CD4-positive, alpha-beta T cell (primary cell): ENCODE measurements at regions not wholly inside any gene's neighbourhood (a gene's known extent, or its start where the extent isn't known, plus 50 kb on each side); places are given as distances from the start of the nearest gene placed in this dataset.

Source experiments
- ATAC-seq: fragments of 200-7000 bp; cut with Tn5 transposase; one replicate; pipeline ENCODE4 v1.10.0; 2022; ENCODE audit warnings: mild to moderate bottlenecking; ENCODE audit not compliant: poor library complexity
- CTCF ChIA-PET: fragments of 350-600 bp; sonication (Branson Sonifier 250); formaldehyde crosslinking; loops from one replicate; lab custom pipeline; 2021; ENCODE audit warnings: antibody characterized with exemption, inconsistent platforms; lab: Charles Lee
- POLR2A ChIA-PET: fragments of 350-600 bp; sonication (Branson Sonifier 250); formaldehyde crosslinking; loops from one replicate; lab custom pipeline; 2021; ENCODE audit warnings: antibody characterized with exemption, inconsistent platforms; lab: Charles Lee
- DNase-seq, 14 experiments: peaks; one replicate each; pipeline ENCODE4 v3.0.0-alpha.2; 2013 to 2020; ENCODE audit warnings: mixed read lengths in 2 of 14
- H3K27ac ChIP-seq, 2 donors: one replicate each; pipeline versions ENCODE4 v1.5.1 to v1.7.0; 2013; ENCODE audit warnings: low read length in 2 of 2, low read depth in 1 of 2, mild to moderate bottlenecking in 1 of 2
- H3K27me3 ChIP-seq, 2 experiments: 1 replicate in 1 of 2; 2 replicates in 1 of 2; pipeline versions ENCODE4 v1.6.1 to v1.7.0; 2013; ENCODE audit warnings: low read length in 2 of 2, control low read depth in 1 of 2, mild to moderate bottlenecking in 1 of 2, moderate library complexity in 1 of 2; ENCODE audit not compliant: insufficient read depth in 2 of 2, control insufficient read depth in 1 of 2
- H3K36me3 ChIP-seq: one replicate; pipeline ENCODE4 v1.6.1; 2013; ENCODE audit warnings: low read length, control low read depth; ENCODE audit not compliant: insufficient read depth
- H3K4me1 ChIP-seq: one replicate; pipeline ENCODE4 v1.6.1; 2013; ENCODE audit warnings: low read length, control low read depth; ENCODE audit not compliant: insufficient read depth
- H3K4me3 ChIP-seq: one replicate; pipeline ENCODE4 v1.5.1; 2013; ENCODE audit warnings: mild to moderate bottlenecking, low read length, moderate library complexity
- H3K9me3 ChIP-seq, 2 experiments: 1 replicate in 1 of 2; 2 replicates in 1 of 2; pipeline versions ENCODE4 v1.6.1 to v1.7.0; 2013; ENCODE audit warnings: low read length in 2 of 2, mild to moderate bottlenecking in 2 of 2, control low read depth in 1 of 2, moderate library complexity in 1 of 2; ENCODE audit not compliant: control insufficient read depth in 1 of 2, insufficient read depth in 1 of 2
- H3K27ac Mint-ChIP-seq: one replicate; pipeline ENCODE4 v1.8.0; 2020; ENCODE audit warnings: mixed read lengths
- H3K27me3 Mint-ChIP-seq: one replicate; pipeline ENCODE4 v1.8.0; 2021; ENCODE audit warnings: mixed read lengths
- H3K36me3 Mint-ChIP-seq: one replicate; pipeline ENCODE4 v1.8.0; 2021; ENCODE audit warnings: low read depth, mixed read lengths
- H3K4me1 Mint-ChIP-seq: one replicate; pipeline ENCODE4 v1.8.0; 2021; ENCODE audit warnings: low read depth, mixed read lengths
- H3K4me3 Mint-ChIP-seq: one replicate; pipeline ENCODE4 v1.8.0; 2020; ENCODE audit warnings: mild to moderate bottlenecking, mixed read lengths
- H3K9me3 Mint-ChIP-seq: one replicate; pipeline ENCODE4 v1.8.0; 2020; ENCODE audit warnings: mixed read lengths
- intact Hi-C, 2 experiments: fragments of 100-400 bp; cut with DNase I in 1 of 2; cut with micrococcal nuclease in 1 of 2; formaldehyde crosslinking; loops; one replicate each; pipeline versions ENCODE4 v1.15.1 to v1.9.0; 2023 to 2025; cut with DNase I, micrococcal nuclease
- TF ChIP-seq, protein P1 (sequence below): fragments of 200-600 bp; IDR thresholded peaks from one replicate; pipeline ENCODE4 v1.8.0; 2022; ENCODE audit warnings: antibody characterized with exemption, mild to moderate bottlenecking

DNA sequence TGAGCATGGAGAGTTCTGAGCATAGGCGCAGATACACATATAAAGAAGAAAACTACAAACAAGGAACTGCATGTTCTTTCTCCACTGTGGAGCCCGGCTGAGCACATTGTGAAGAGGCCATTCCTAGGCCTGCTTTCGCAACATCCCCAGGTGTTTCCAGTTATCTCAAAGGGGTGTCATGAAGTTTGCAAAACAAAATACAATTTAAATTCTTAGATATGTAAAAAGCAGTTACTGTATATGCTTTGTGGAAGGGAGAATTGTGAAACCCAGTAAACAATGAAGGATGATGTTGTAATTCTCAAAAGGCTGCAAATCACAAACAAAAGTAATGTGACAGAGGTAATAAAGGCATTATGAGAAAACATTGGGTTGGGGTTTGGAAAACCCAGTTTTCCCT lies 98.6 kb upstream of the ZNF644 start:
- ATAC-seq: no peak
- no peaks in the 10 kb centered on the region for H3K9me3 Mint-ChIP-seq
- H3K36me3 Mint-ChIP-seq: no peaks in the 10 kb centered on the region
- no peak for DNase-seq
- ChIA-PET POLR2A (no interaction called here), CTCF (no interaction called here)
- H3K36me3 ChIP-seq: no peaks in the 10 kb centered on the region
- intact Hi-C loops: no loop called here
- no peaks in the 10 kb centered on the region for H3K27me3 ChIP-seq
- no peaks in the 10 kb centered on the region for H3K9me3 ChIP-seq
- H3K27me3 Mint-ChIP-seq: no peaks in the 10 kb centered on the region
- no peaks in the 10 kb centered on the region for H3K4me1 ChIP-seq
- no peak overlapping the region for H3K4me3 Mint-ChIP-seq
- H3K27ac ChIP-seq: no peak overlapping the region
- no peak overlapping the region for H3K27ac Mint-ChIP-seq
- TF ChIP-seq, protein P1, sequence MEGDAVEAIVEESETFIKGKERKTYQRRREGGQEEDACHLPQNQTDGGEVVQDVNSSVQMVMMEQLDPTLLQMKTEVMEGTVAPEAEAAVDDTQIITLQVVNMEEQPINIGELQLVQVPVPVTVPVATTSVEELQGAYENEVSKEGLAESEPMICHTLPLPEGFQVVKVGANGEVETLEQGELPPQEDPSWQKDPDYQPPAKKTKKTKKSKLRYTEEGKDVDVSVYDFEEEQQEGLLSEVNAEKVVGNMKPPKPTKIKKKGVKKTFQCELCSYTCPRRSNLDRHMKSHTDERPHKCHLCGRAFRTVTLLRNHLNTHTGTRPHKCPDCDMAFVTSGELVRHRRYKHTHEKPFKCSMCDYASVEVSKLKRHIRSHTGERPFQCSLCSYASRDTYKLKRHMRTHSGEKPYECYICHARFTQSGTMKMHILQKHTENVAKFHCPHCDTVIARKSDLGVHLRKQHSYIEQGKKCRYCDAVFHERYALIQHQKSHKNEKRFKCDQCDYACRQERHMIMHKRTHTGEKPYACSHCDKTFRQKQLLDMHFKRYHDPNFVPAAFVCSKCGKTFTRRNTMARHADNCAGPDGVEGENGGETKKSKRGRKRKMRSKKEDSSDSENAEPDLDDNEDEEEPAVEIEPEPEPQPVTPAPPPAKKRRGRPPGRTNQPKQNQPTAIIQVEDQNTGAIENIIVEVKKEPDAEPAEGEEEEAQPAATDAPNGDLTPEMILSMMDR: no peak
- H3K4me3 ChIP-seq: no peak overlapping the region
- H3K4me1 Mint-ChIP-seq: no peaks in the 10 kb centered on the region

- Mint-ChIP-seq H3K36me3 (no peaks in the 10 kb centered on the region), H3K27me3 (peaks cover 14% of the 10 kb centered on the region), H3K4me3 (no peak overlapping the region), H3K4me1 (peaks cover 14% of the 10 kb centered on the region), H3K9me3 (peaks cover 3% of the 10 kb centered on the region), H3K27ac (no peak overlapping the region)
- H3K4me1 ChIP-seq: peaks cover 9% of the 10 kb centered on the region
- H3K4me3 ChIP-seq: no peak overlapping the region
- ChIA-PET CTCF (interaction anchor here (0.6 to 0.9 kb wide), 2 partner anchors 8 to 19 kb away, joined by 3 read pairs; no protein-coding TSS in a partner anchor), POLR2A (no interaction called here)
- H3K27ac ChIP-seq: no peak overlapping the region
- no peak for DNase-seq
- TF ChIP-seq, protein P1: no peak
- H3K27me3 ChIP-seq: peaks cover 0 to 2% of the 10 kb centered on the region in 2 experiments
- intact Hi-C loops: no loop called here
- H3K9me3 ChIP-seq: no peaks in the 10 kb centered on the region
- no peaks in the 10 kb centered on the region for H3K36me3 ChIP-seq
- no peak for ATAC-seq
Observed at GRCh38 chr1:91104712-91105111, 82.9 kb upstream of the ZNF644 start.

DNA sequence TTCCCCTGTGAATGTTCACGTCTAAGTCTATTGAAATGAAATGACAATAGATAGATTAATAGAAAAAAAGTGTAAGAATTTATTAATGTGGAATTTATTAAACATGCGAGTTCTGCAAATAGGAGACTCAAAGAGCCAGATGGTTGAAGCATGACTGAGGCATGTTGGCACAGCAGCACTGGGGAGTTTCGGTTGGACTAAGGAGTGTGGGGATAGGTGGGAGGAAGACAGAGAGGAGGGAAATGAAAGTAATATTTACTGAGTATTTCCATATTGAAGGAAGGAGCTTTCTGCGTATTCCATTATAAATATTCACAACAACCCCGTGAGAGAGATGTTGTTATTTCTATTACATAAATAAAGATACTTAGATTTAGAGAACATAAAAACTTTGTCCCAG lies 79.5 kb upstream of the ZNF644 start:
- H3K27ac Mint-ChIP-seq: no peak overlapping the region
- H3K27me3 ChIP-seq: peaks cover 0 to 2% of the 10 kb centered on the region in 2 experiments
- H3K36me3 ChIP-seq: no peaks in the 10 kb centered on the region
- peaks cover 12% of the 10 kb centered on the region for H3K4me1 ChIP-seq
- no peak overlapping the region for H3K4me3 Mint-ChIP-seq
- peaks cover 18% of the 10 kb centered on the region for H3K4me1 Mint-ChIP-seq
- ChIA-PET CTCF (no interaction called here), POLR2A (no interaction called here)
- no peaks in the 10 kb centered on the region for H3K36me3 Mint-ChIP-seq
- TF ChIP-seq, protein P1: no peak
- peaks cover 3% of the 10 kb centered on the region for H3K9me3 Mint-ChIP-seq
- no peak overlapping the region for H3K4me3 ChIP-seq
- H3K27me3 Mint-ChIP-seq: peaks cover 16% of the 10 kb centered on the region
- H3K9me3 ChIP-seq: no peaks in the 10 kb centered on the region
- no peak overlapping the region for H3K27ac ChIP-seq
- intact Hi-C loops: no loop called here
- DNase-seq: no peak
- no peak for ATAC-seq
